SIG-M5 treated with dmso at 0.1 percent for 504 hours (cell line): ENCODE measurements at regions not wholly inside any gene's neighbourhood (a gene's known extent, or its start where the extent isn't known, plus 50 kb on each side); places are given as distances from the start of the nearest gene placed in this dataset.
"Not testable (repeated sequence)": the region's sequence is repeated elsewhere in the genome, so short reads cannot be mapped to it uniquely, and the experiment has no call there.

Source experiments
- DNase-seq: peaks from one replicate; lab custom pipeline; 2025; ENCODE audit not compliant: unreplicated experiment; lab: John Stamatoyannopoulos, UW

DNA sequence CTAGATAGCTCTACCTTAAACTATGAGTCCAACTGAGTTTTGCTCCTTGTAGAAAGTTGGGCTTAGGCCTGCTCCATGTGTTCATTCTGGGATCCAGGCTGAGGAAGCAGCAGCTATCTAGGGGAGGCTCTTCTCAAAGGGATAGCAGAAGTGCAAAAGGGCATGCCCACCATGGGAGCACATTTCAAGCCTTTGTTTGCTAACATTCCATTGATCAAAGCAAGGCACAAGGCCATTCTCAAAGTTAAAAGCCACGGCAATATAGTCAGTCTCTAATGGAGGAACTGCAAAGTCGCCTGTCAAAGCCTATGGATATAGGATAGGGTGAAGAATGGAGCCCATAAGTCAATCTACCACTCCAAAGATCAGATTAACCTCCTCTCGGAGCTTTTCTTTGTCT is 488.1 kb upstream of the ARX start:
- DNase-seq, result no peak

DNA sequence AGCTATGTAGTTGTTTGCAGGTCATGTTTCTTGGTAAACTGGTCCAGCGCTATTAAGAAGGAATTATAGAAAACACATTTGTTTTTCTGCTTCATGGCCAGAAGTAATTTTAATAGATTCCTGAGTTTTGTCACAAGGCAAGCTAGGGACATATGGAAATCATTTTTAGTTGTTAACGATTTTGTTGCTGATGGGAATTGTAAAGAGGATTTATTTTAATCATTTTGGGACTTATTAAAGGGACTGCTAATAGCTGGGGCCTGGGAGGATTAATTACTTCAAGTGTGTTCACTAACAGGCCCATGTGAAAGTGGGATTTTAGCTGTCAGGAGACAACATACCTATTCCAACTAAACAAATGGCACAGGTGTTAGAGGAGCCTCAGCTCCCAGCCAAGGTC is 492.0 kb upstream of the ARX start:
- DNase-seq, result no peak

DNA sequence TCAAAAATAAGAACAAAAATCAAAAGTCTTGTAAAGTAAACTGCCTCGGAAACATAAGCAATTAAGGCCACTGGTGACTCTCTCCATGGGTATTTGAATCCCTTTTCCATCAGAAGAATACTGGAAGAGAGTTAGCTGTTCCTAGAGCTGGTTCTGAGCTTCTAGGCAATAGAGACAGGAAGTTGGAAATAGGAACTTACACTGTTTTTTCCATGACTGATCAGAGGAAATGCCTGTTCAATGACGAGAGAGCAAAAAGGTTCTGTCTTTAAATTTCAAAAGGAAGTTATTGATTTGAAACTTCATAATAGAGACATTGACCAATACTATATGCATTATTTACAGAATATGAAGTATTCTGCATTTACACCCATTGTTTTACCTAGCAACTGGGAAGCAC is 503.5 kb upstream of the ARX start:
- DNase-seq, result no peak

DNA sequence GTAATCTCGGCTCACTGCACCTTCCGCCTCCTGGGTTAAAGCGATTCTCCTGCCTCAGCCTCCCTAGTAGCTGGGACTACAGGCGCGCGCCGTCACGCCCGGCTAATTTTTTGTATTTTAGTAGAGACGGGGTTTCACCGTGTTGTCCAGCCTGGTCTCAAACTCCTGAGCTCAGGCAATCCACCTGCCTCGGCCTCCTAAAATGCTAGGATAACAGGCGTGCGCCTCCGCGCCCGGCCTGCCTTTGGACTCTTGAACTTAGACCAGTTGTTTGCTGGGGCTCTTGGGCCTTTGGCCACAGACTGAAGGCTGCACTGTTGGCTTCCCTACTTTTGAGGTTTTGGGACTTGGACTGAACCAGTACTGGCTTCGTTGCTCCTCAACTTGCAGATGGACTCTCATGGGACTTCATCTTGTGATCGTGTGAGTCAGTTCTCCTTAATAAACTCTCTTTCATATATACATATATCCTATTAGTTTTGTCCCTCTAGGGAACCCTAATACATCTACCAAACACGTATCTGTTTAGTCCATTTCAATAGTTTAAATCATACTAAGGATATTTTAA is 506.8 kb upstream of the ARX start:
- not testable (repeated sequence) for DNase-seq

DNA sequence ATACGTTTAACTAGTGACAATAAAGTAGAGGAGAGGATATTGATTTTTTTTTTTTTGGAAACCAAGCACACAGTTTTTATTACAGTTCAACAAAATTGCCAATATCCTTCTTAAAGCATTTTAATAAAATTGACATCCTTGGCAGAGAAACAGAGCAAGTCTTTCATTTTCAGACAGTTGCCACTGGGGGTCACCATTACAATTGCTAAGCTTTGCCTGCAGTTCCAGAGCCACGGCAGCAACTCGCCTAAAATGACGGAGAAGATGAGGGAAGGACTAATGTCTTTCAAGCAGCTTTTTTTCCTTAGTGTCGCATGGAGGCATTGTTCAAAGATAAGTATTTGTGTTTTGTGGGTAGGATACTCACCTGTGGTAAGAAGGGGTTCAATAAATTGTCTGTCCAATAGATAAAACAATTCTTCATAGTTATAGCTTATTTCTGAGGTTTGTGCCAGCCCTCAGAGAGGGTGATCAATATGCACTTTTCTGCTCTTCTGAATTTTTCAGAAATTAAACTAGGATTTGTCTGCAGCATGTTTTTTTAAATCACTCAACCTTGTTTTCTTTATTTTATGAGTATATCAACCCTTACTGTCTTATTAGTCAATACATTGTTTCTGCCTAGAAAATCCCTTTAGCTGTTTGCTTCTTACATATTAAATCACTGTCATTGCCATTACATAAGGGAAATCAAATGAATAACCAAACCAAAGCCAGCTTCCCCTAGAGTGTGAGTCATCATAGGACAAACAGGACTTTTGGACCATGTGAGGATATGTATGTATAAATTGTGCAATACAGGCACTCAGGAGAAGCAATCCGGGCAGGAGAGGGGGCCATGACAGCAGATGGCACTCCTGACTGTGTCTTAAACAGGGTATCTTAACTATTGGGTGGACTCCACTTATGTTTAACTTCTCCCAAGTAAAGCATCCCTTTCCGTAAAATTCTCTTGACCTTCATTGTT is 508.1 kb upstream of the ARX start:
- DNase-seq, result peak; percentile 23

DNA sequence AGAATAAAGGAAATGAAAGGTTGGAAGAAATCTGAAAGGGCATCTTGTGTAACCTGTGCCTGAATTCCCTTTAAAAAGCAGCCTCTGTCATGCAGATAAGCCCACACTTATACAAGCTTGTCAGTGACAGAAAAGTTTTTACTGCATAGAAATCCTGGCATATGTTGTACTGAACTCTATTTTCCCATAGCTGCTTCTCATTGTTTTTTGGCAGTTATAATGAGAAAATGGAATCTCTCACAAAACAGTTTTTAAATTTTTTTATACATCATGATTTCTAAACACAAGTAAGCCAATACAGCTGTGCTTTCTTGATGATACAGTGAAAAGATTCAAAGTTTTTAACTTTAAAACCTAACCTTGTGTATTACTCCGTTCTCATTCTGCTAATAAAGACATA is 511.4 kb upstream of the ARX start:
- no peak for DNase-seq

DNA sequence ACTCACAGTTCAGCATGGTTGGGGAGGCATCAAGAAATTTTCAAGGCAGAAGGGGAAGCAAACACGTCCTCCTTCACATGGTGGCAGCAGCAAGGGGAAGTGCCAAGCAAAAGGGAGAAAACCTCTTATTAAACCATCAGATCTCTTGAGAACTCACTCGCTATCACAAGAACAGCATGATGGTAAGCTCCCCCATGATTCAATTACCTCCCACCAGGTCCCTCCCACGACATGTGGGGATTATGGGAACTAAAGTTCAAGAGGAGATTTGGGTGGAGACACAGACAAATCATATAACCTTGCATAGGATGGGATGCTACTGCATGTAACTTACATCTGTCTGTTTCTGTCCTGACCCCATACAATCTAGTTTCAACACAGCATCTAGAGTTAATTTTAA is 511.8 kb upstream of the ARX start:
- DNase-seq, result no peak

DNA sequence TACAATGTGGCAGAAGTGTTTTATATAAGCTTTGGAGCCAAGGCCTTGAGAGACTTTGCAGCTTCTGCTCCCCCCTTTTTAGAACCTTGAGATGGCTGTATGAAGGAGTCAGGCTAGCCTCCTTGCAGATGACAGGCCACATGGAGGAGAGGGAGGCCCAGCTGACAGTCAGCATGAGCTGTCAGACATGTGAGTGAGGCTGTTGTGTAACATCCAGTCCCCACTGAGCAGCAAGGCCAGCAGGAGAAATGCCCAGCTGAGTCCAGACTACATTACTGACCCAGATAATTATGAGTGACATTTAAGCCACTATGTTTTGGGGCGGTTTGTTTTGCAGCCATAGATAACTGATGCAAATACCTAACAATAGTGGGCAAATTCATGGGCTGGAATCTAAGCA is 515.3 kb upstream of the ARX start:
- no peak for DNase-seq

DNA sequence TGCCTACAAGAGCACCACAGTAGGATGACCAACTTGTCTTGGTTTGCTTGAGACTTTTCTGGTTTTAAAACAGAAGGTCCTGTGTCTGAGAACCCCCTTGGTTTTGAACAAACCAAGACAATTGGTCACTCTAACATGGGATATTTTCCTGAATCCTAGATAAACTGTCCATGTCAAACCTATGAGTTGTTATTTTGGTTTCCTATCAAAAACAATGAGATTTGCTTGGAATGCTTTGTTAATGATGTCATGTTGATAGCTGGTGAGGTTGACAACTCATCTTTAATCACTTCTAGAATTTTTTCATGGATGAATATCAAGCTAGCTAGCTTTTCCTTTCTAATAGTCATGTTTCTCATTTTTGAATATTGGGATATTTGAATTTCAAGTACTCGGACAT is 518.3 kb upstream of the ARX start:
- DNase-seq, result no peak

DNA sequence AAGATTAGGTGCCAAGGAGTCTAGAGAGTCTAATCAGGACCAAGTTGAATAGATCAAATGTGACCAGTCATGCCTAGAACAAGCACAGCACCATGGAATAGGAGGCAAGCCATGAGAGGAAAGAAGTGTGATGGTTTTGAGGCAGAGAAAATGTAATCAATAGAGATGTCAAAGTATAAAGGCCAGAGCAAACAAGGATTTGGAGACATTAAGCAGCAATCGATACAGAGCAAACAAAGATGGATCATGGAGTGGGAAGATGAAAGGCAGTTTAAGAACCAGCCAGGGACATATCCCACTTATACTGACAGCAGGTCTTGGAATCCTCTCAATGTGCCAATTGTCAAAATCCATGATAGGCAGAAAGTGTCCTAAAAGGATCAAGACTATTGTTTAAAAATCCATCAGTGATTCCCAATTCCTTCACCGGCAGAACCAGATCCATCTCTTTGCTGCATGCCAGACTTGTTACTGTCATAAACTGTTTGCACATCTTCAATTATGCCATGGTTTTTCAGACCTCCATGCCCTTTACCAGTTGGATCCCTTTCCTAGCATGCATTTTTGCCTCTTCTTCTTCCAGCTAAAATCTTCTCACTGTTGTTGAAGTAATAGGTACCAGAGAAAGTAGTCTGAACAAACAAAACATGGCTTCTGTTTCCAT is 520.7 kb upstream of the ARX start:
- no peak for DNase-seq

DNA sequence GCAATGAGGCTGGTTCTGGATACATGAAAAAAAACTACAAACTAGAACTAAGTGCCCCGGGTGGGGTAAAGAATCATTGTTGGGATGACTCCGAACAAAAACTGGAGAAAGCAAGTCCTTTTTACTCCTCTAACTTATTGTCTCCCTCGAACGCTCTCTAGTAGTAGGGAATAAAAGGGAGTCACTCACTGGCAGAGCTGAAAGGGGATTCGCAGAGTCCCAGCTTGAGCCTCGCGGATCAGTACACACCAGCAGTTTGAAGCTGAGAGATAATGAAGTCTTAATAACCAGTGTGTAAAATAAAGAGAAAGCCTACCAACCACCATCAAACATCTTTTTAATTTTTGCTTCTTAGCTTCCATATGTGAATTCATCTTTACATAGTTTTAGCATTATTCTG is 521.9 kb upstream of the ARX start:
- no peak for DNase-seq

DNA sequence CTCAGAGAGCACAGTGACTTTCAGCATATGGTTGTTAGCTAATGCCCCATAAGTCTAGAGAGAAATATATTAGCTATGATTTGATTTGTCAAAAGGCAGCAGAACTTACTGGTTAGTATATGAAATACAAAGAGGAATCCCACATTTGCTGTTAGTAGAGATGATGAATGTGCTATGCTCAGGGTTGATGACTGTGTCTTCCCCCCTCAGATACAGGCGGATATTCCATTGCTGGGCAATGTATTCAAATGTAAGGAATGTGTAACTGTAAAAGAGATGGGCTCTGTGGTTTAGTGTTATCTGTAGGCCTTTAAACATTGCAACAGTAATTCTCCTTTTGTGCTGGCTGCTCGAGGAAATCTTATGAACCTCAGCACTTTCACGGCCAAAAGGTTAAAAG is 528.9 kb upstream of the ARX start:
- DNase-seq, result no peak

DNA sequence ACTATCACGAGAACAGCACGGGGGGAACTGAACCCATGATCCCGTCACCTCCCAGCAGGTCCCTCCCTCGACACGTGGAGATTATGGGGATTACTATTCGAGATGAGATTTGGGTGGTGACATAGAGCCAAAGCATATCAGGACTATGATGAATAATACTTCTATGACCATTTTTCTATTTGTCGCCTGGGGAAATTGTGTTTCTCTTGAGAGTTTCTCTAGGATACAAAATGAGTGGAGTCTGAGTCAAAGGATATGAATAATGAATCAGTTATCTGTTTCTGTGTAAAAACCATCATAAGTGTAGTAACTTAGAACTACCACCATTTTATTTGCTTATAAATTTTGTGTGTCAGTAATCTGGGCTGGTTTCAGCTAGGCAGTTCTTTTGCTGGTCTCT is 533.0 kb upstream of the ARX start:
- DNase-seq, result no peak

DNA sequence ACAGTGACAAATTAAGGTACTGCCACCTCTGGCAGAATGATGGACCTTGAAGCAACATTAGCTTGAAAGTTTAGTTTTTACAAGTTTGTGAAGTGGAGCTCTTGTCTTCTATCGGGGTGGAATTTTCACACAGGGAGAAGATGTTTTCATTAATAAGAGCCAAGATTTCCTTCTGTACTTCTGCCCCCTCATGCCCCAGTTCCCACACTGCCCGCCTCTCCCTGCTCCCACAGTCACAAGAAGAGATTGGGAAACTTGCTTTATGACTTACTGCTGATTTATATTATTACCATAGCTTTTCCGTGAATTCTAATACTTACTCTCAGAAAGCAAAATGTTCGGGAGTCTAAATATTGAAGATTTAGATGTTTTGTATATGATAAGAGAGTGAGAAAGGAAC is 539.8 kb upstream of the ARX start:
- no peak for DNase-seq

DNA sequence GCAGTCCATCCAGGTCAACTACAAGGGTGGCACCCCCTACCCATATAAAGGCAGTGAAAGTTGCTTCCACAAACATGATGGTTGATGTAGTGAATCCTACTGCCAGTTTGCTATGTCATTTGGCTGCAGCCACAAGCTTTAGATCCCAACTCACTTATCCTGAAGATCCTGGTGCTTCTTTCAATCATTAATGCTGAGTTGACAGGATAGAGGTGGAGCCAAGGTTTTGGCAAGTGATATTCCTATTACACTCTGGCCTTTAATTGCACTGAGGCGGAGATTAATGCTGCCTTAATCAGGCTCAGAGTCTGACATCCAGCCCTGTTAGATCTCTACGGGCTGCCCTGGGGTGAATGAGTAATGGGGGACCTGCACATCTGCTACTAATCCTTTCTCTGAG is 542.4 kb upstream of the ARX start:
- no peak for DNase-seq

DNA sequence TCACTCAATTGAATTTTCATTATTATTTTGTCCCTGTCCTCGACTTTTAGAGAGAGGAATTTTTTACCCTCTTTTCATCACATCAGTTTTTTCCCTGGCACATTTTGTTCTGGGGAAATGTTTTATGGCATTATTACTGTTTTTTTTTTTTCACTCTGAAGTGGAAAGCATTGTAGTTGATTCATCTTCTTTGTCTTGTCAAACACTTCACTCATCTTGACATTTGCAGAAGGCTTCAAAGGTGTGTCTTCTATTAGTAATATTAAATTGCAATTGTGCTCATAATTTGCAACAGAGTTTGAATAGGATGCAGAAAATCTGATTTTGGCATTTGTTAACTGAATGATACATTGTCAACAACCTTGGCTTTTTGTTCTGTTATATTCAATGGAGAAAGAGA is 545.4 kb upstream of the ARX start:
- DNase-seq, result no peak

DNA sequence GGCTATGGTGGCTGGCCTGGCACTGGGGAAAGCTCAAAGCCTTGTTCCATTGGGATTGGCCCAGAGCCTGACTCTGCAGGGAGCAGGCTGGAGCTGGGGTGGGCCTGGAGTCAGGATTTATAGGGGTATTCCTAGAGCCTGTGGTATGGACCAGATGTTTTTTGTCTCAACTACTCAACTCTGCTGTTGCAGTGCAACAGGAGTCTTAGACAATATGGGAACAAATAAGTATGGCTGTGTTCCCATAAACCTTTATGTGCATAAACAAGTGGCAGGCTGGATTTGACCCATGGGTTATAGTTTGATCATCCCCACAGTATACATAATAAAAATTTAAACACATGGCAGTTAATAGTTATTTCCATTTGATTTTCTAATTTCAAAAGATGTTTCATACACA is 557.9 kb upstream of the ARX start:
- no peak for DNase-seq

DNA sequence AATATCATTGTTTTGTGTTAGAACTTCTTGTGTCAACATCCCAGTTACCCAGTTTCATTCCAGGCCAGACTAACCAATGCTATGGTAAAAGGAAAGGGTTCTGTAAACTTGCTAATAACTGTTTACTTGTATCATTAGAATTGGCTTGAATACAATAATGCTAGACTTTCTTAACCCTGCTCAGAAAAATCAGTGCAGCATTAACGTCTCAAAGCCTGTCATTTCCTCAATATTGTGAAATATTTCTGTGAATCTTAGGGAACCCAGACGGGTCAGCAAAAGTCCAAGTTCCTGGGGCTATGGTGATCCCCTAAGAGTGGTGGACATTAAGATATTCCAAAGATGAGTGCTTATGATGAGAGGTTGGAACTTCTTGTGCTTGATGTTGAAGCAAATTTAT is 541.2 kb upstream of the MAGEB18 start:
- no peak for DNase-seq

DNA sequence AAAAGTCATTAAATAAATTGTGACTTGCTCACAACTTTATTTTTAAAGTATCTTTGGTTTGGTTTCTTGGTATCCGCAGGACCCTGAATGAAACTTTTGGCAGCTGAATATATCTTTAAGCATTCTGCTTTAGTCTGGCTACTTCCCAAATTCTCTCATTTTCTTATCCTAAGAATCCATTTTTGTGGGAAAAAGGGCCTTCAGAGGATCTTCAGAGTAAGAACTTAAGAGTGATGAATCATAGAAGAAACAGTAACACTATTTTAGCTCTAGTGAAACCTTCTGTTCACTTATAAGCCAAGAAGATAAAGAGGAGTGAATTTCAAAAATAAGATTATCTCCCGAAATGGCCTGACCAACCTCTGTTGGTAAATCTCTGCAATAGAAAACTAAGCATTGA is 540.6 kb upstream of the MAGEB18 start:
- DNase-seq, result no peak

DNA sequence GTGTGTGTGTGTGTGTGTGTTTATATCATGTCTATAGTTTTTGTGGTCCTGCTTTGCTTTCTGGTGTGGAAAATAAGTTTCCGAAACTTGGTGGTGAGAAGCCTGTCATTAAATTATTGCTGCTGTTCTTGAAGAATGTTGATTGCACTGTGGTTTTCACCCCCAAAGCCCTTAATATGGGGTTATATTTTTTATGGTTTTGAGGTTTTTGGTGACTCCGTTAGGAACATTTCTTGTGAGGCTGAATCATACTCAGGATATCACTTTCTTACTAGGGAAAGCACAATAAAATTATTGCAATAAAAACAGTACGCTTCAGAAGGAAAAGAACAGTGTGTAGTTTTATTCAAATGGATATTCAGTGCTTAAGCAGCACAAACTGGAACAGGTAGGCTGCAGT is 539.1 kb upstream of the MAGEB18 start:
- DNase-seq, result no peak

DNA sequence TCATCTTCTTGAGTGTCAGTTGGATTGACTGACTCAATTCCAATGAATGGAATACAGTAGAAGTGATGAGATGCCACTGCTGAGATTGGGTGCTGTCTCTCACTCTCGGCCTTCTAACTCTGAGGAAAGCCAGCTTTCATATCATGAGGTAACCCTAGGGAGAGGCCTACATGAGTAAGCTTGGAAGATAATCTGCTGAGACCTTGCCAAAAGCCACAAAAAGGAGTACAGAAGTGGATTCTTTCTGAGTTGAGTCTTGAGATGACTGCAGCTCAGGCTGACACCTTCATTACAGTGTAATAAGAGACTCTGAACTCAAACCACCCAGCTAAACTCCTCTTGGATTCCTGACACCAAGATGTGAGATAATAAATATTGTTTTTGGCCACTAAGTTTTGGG is 537.4 kb upstream of the MAGEB18 start:
- no peak for DNase-seq

DNA sequence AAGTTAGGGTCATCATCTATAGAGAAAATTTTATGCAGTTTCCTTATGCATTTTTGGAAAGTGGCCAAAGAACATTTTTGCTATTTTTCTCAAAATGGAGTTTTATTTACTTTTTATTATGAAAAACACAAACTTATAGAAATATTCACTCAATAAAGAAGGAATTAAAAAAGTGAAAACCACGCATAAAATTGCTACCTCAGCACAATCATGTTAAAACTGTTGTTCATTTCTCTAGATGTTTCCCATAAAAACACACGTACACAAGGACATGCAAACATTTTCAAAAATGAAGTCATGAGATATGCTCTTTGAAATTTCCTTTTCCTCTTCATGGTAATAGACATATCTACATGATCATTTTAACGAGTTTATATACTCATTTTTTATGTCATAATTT is 536.8 kb upstream of the MAGEB18 start:
- DNase-seq, result no peak
